Erythroblast (primary cell): ENCODE measurements at regions not wholly inside any gene's neighbourhood (a gene's known extent, or its start where the extent isn't known, plus 50 kb on each side); places are given as distances from the start of the nearest gene placed in this dataset.

Experiments used
- GATA1 ChIP-seq: IDR thresholded peaks from 2 replicates; pipeline ENCODE4 v1.6.1; 2011; ENCODE audit warnings: low read depth, mild to moderate bottlenecking, control low read depth, low read length, moderate library complexity
- POLR2A ChIP-seq: IDR thresholded peaks from 2 replicates; pipeline ENCODE4 v1.6.1; 2011; ENCODE audit warnings: mild to moderate bottlenecking, low read length

- TF ChIP-seq POLR2A (no peak), GATA1 (no peak)
These were observed 163.6 kb upstream of the PRLR start for GRCh38 chr5:35393901-35394300.
